Dermis blood vessel endothelial cell (primary cell): ENCODE measurements at regions not wholly inside any gene's neighbourhood (a gene's known extent, or its start where the extent isn't known, plus 50 kb on each side); places are given as distances from the start of the nearest gene placed in this dataset.
"Not testable (repeated sequence)": the region's sequence is repeated elsewhere in the genome, so short reads cannot be mapped to it uniquely, and the experiment has no call there.

Experiments
- DNase-seq: peaks from one replicate; pipeline ENCODE4 v3.0.0; 2010

- not testable (repeated sequence) for DNase-seq
Measured at GRCh38 chr9:67112148-67112547, 119.8 kb upstream of the SPATA31A3 start.

- DNase-seq = not testable (repeated sequence)
Measured at GRCh38 chr9:67111733-67112132, 119.4 kb upstream of the SPATA31A3 start.

GRCh38 chr9:67109859-67110258 lies 117.5 kb upstream of the SPATA31A3 start:
- DNase-seq = not testable (repeated sequence)

- DNase-seq = not testable (repeated sequence)
Measured at GRCh38 chr9:67106659-67107058, 114.3 kb upstream of the SPATA31A3 start.

GRCh38 chr9:67102506-67103276 lies 110.3 kb upstream of the SPATA31A3 start:
- DNase-seq = not testable (repeated sequence)

GRCh38 chr9:67091104-67091503 lies 98.8 kb upstream of the SPATA31A3 start:
- DNase-seq = not testable (repeated sequence)

DNA sequence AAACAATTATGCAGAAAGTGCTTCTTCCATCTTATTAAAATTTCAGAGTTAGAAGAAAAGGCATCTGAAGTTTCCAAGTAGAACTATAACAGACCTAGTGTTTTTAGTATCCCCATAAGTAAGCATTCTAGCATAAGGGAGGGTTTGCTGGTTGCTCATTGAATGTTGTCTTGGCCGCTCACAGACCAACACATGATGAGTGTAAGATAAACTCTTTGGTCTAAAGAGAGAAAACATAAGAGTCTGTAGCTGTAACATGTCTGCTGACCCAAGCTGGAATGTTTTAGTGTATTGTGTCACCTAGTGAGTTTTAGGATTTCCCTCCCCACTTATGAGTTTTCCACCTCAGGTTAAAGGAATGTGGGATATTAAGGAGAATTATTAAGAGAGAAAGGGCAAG lies 94.5 kb upstream of the SPATA31A3 start:
- DNase-seq = not testable (repeated sequence)

- DNase-seq = not testable (repeated sequence)
Measured at GRCh38 chr9:67066140-67066539, 73.8 kb upstream of the SPATA31A3 start.

- peak; percentile 52 for DNase-seq
Measured at GRCh38 chr9:67058898-67059715, 66.8 kb upstream of the SPATA31A3 start.
